Neutrophil (primary cell): ENCODE measurements at regions not wholly inside any gene's neighbourhood (a gene's known extent, or its start where the extent isn't known, plus 50 kb on each side); places are given as distances from the start of the nearest gene placed in this dataset.

Experiments
- H3K27ac ChIP-seq: fragments of 200-600 bp; sonication (generic); 2 replicates; pipeline ENCODE4 v1.5.1; 2016; ENCODE audit warnings: mild to moderate bottlenecking, moderate library complexity
- H3K27me3 ChIP-seq: fragments of 200-600 bp; sonication (generic); 2 replicates; pipeline ENCODE4 v1.6.0; 2016; ENCODE audit warnings: mild to moderate bottlenecking
- H3K36me3 ChIP-seq: fragments of 200-600 bp; sonication (generic); 2 replicates; pipeline ENCODE4 v1.5.1; 2017
- H3K4me1 ChIP-seq, 2 experiments: fragments of 200-600 bp in 1 of 2; sonication (generic) in 1 of 2; 1 replicate in 1 of 2; 2 replicates in 1 of 2; pipeline versions ENCODE4 v1.5.1 to v1.6.1; 2013 to 2016; ENCODE audit warnings: low read depth in 1 of 2, low read length in 1 of 2, mild to moderate bottlenecking in 1 of 2, moderate library complexity in 1 of 2; ENCODE audit not compliant: control insufficient read depth in 1 of 2, insufficient read depth in 1 of 2
- H3K4me3 ChIP-seq, 2 experiments: fragments of 200-600 bp in 1 of 2; sonication (generic) in 1 of 2; 1 replicate in 1 of 2; 2 replicates in 1 of 2; pipeline ENCODE4 v1.5.1; 2013 to 2016; ENCODE audit warnings: low read depth in 1 of 2, low read length in 1 of 2, mild to moderate bottlenecking in 1 of 2, moderate library complexity in 1 of 2
- H3K9me3 ChIP-seq: fragments of 200-600 bp; sonication (generic); 2 replicates; pipeline ENCODE4 v1.5.1; 2016
- CTCF ChIP-seq: fragments of 200-600 bp; sonication (generic); IDR thresholded peaks from 2 replicates; pipeline ENCODE4 v1.5.1; 2016; ENCODE audit warnings: antibody characterized with exemption

DNA sequence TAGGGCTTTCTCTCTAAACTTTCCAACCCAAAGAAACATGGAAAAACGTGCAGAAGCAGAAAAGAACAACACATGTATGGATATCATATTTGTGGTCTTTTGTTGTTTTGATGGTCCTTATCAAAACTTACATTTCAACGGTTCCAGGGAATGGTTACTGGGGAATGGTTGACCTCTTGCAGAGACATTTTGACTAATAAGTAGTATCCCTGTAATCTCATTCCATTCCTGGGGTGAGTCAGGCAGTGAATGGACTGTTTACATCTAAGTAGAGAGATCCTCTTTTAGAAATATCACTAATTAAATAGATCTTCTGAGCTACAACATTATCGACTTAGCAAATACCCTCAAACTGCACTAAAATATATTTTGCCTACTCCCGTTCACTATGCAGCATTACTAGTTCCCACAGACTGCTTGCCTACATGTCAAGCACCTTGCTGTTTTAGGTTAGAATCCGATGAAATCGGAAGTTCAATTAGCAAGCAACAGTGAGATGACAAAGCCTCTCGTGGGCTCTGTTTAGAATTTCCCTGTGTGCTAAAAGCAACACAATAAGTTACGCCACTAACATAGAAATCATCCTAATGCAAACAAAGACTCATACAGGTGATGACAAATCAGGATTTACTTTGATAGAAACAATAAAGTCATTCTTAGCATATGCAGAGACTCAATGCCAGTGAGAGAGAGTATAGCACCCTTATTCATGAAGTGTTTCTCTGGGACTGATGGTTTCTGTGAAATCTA is 797.7 kb upstream of the ARGLU1 start:
- Histone ChIP-seq H3K36me3 (no peaks in the 10 kb centered on the region), H3K27me3 (no peaks in the 10 kb centered on the region), H3K27ac (no peak overlapping the region), H3K9me3 (no peaks in the 10 kb centered on the region), H3K4me3 (no peak overlapping the region), H3K4me1 (no peaks in the 10 kb centered on the region)
- TF ChIP-seq CTCF, result no peak

GRCh38 chr13:107364658-107365057 is 796.7 kb upstream of the ARGLU1 start:
- Histone ChIP-seq H3K27ac (no peak overlapping the region), H3K4me1 (no peaks in the 10 kb centered on the region), H3K27me3 (no peaks in the 10 kb centered on the region), H3K4me3 (no peak overlapping the region), H3K9me3 (no peaks in the 10 kb centered on the region), H3K36me3 (no peaks in the 10 kb centered on the region)
- TF ChIP-seq CTCF, result no peak

DNA sequence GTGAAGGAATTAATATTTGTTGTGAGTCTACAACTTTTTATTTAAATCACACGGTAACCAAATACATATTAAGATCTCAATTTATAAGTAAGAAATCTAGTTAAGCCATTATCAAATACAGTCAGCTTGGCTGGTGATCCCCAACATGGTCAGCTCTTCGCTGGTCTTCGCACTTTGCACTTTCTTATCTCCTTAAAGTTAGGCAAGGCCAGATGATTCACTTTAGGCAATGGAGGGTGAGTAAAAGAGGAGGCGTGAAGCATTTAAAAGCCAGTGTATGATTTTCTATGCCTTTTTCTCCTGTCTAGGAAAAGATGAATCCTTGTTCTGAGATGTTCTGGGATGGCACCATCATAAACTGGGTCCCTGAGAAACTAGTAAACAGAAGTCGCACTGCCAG is 793.7 kb upstream of the ARGLU1 start:
- no peak for TF ChIP-seq CTCF
- H3K27ac ChIP-seq, result no peak overlapping the region
- no peaks in the 10 kb centered on the region for H3K4me1 ChIP-seq
- no peaks in the 10 kb centered on the region for H3K27me3 ChIP-seq
- H3K4me3 ChIP-seq, result no peak overlapping the region
- no peaks in the 10 kb centered on the region for H3K36me3 ChIP-seq
- H3K9me3 ChIP-seq, result no peaks in the 10 kb centered on the region

DNA sequence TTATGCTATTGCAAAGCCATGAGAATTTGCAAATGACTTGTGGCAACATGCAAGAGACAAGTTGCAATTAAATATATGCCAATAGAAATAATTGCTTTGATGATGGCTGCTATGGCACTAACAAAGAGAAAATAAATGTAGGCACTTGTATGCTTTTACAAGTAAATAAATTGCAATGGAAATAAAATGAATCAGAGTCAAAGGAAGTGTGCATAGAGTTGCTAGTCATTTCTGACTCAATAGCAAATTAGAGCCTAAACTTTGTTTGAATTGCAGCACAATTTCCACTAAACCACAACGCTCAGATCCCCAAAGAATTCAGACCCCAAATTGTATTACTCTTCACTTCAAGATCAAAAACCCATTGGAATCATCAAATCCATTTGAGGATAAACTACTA is 792.1 kb upstream of the ARGLU1 start:
- Histone ChIP-seq H3K27me3 (no peaks in the 10 kb centered on the region), H3K9me3 (no peaks in the 10 kb centered on the region)
- TF ChIP-seq CTCF, result no peak

DNA sequence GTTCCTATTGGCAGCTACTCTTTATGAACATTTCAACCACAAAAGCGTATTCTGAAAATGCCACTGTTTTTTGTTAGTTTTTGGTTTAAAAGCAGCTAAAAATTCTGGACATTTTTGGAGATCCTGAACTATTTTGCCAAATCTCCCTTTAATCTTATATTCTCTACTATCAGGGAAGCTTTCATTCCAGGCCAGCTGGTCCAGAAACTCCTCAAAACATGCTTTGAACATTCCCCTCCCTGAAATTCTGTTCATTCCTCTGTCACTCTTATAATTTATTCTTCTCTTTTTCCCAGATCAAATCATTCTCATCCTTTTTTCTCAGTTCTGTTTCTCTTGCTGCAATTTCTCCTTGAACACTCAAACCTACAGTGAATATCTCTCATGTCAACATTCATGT is 790.9 kb upstream of the ARGLU1 start:
- Histone ChIP-seq H3K27me3 (no peaks in the 10 kb centered on the region), H3K4me3 (no peak overlapping the region), H3K9me3 (no peaks in the 10 kb centered on the region), H3K27ac (no peak overlapping the region), H3K36me3 (no peaks in the 10 kb centered on the region), H3K4me1 (no peaks in the 10 kb centered on the region)
- TF ChIP-seq CTCF, result no peak

More for the DNA sequence above, 792.1 kb upstream of the ARGLU1 start:
- Histone ChIP-seq H3K4me3 (no peak overlapping the region), H3K27ac (no peak overlapping the region), H3K36me3 (no peaks in the 10 kb centered on the region), H3K4me1 (no peaks in the 10 kb centered on the region)
